Osteocyte (in vitro differentiated cells): ENCODE measurements at regions not wholly inside any gene's neighbourhood (a gene's known extent, or its start where the extent isn't known, plus 50 kb on each side); places are given as distances from the start of the nearest gene placed in this dataset.
"Not testable (repeated sequence)": the region's sequence is repeated elsewhere in the genome, so short reads cannot be mapped to it uniquely, and the experiment has no call there.

ENCODE experiments used
- DNase-seq: peaks from one replicate; pipeline ENCODE4 v3.0.0; 2021; ENCODE audit warnings: mixed read lengths; ENCODE audit not compliant: unreplicated experiment; ENCODE audit errors: extremely low spot score
- H3K27ac Mint-ChIP-seq: one replicate; pipeline ENCODE4 v1.8.0; 2021; ENCODE audit warnings: mild to moderate bottlenecking, mixed read lengths; ENCODE audit not compliant: unreplicated experiment
- H3K27me3 Mint-ChIP-seq: one replicate; pipeline ENCODE4 v1.8.0; 2021; ENCODE audit warnings: mixed read lengths; ENCODE audit not compliant: unreplicated experiment
- H3K36me3 Mint-ChIP-seq: one replicate; pipeline ENCODE4 v1.8.0; 2021; ENCODE audit warnings: mixed read lengths; ENCODE audit not compliant: unreplicated experiment
- H3K4me1 Mint-ChIP-seq: one replicate; pipeline ENCODE4 v1.8.0; 2021; ENCODE audit warnings: mixed read lengths; ENCODE audit not compliant: unreplicated experiment
- H3K4me3 Mint-ChIP-seq: one replicate; pipeline ENCODE4 v1.8.0; 2021; ENCODE audit warnings: mild to moderate bottlenecking, moderate library complexity, mixed read lengths; ENCODE audit not compliant: unreplicated experiment
- H3K9me3 Mint-ChIP-seq: one replicate; pipeline ENCODE4 v1.8.0; 2021; ENCODE audit warnings: mixed read lengths; ENCODE audit not compliant: unreplicated experiment
- CTCF ChIP-seq: fragments of 200-600 bp; sonication (generic); IDR thresholded peaks from 2 replicates; pipeline ENCODE4 v1.5.0; 2021; ENCODE audit warnings: antibody characterized with exemption, mild to moderate bottlenecking, moderate library complexity

DNA sequence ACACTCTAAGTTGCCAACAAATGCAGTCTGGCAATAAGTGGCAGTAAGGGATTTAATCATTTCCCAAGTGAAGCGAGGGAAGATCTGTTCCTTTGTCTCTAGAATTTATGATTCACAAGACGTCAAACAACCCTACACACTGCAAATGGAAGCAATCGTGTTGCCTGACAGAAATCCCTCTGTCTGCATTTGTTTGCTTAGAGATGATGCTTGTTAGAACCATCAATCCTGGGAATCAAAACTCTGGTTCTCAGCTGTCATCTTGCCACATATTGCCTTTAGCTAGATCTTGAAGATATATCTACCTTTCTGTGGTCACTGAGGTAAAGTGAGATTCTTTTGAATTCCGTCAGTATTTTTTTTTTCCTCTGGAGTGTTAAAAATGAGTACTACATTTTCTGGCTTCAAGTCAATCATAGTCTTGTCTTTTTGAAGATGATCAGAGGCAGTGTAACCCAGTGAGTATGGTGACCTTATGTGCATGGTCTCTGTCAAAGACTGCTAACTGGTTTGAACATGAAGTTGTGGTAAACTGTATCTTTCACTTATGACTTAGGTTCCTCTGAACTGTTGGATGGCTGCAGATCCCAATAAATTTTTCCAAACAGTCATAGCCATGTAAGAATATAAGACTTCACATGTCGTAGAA lies 106.4 kb upstream of the STARD4 start:
- no peak for TF ChIP-seq CTCF
- Mint-ChIP-seq H3K27ac (no peak overlapping the region), H3K4me1 (no peaks in the 10 kb centered on the region), H3K9me3 (peaks cover 9% of the 10 kb centered on the region), H3K4me3 (no peak overlapping the region), H3K36me3 (no peaks in the 10 kb centered on the region), H3K27me3 (no peaks in the 10 kb centered on the region)
- DNase-seq = no peak

GRCh38 chr5:111615054-111615453 lies 102.7 kb upstream of the STARD4 start:
- DNase-seq = no peak
- TF ChIP-seq CTCF = no peak
- no peaks in the 10 kb centered on the region for H3K27me3 Mint-ChIP-seq
- no peaks in the 10 kb centered on the region for H3K4me1 Mint-ChIP-seq
- no peak overlapping the region for H3K27ac Mint-ChIP-seq
- H3K9me3 Mint-ChIP-seq = peaks cover 22% of the 10 kb centered on the region
- peaks cover 6% of the 10 kb centered on the region for H3K36me3 Mint-ChIP-seq
- no peak overlapping the region for H3K4me3 Mint-ChIP-seq

DNA sequence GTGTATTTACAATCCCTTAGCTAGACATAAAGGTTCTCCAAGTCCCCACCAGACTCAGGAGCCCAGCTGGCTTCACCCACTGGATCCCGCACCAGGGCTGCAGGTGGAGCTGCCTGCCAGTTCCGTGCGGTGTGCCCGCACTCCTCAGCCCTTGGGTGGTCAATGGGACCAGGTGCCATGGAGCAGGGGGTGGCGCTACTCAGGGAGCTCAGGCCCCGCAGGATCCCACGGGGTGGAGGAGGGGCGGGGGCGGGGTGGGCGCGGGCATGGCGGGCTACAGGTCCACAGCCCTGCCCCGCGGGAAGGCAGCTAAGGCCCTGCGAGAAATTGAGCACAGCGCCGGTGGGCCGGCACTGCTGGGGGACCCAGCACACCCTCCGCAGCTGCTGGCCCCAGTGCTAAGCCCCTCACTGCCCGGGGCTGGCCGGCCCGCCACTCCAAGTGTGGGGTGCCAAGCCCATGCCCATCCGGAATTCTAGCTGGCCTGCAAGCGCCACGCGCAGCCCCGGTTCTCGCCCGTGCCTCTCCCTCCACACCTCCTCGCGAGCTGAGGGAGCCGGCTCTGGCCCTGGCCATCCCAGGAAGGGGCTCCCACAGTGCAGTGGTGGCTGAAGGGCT lies 99.8 kb upstream of the STARD4 start:
- DNase-seq, H3K36me3 Mint-ChIP-seq, H3K27me3 Mint-ChIP-seq, H3K27ac Mint-ChIP-seq, H3K4me3 Mint-ChIP-seq, H3K4me1 Mint-ChIP-seq: not testable (repeated sequence)
- peaks cover 25% of the 10 kb centered on the region for H3K9me3 Mint-ChIP-seq

DNA sequence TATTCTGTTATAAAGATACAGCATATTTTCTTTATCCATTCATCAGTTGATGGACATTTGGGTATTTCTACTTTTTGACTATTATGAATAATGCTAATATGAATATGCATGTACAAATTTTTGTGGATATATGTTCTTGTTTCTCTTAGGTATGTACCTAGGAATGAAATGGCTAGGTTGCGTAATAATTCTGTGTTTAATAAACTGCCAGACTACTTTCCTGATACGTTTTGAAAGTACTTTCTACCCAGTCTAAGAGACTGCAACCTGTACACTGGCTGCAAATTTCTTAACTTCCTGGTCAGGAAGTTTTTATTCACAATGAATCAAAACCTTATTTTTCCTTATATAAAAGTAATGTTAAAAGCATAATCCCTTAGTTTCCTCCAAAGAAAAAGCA lies 93.9 kb upstream of the STARD4 start:
- Mint-ChIP-seq H3K27ac (no peak overlapping the region), H3K27me3 (peaks cover 2% of the 10 kb centered on the region), H3K4me1 (peaks cover 3% of the 10 kb centered on the region), H3K4me3 (no peak overlapping the region), H3K9me3 (peaks cover 14% of the 10 kb centered on the region), H3K36me3 (peaks cover 6% of the 10 kb centered on the region)
- TF ChIP-seq CTCF = no peak
- no peak for DNase-seq

DNA sequence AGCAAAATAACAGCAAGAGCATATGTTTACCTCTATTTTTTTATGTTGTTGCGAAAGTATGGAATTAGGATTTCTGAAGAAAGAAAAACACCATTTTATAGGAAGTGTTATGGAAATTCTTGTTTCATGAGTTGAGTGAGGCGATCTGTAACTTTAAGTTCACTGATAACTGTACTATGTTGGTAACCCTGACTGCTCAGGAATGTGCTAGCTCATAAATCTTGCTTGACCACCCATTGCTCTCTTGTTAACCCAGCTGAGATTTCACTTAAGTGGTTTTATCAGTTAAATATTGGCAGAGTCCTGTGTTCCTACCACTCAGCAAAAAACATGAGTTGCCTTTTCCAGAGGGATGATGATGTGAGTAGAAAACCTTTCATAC lies 91.1 kb upstream of the STARD4 start:
- H3K4me1 Mint-ChIP-seq = peaks cover 3% of the 10 kb centered on the region
- DNase-seq = no peak
- H3K9me3 Mint-ChIP-seq = no peaks in the 10 kb centered on the region
- H3K4me3 Mint-ChIP-seq = no peak overlapping the region
- H3K36me3 Mint-ChIP-seq = no peaks in the 10 kb centered on the region
- peaks cover 4% of the 10 kb centered on the region for H3K27me3 Mint-ChIP-seq
- no peak overlapping the region for H3K27ac Mint-ChIP-seq
- TF ChIP-seq CTCF = no peak
